Neural cell (in vitro differentiated cells): ENCODE measurements at regions not wholly inside any gene's neighbourhood (a gene's known extent, or its start where the extent isn't known, plus 50 kb on each side); places are given as distances from the start of the nearest gene placed in this dataset.

ENCODE experiments used
- H2AFZ ChIP-seq: fragments of 200-600, 300-800 bp; sonication (generic), shearing (Covaris generic); 2 replicates; pipeline ENCODE4 v1.6.0; 2014; ENCODE audit warnings: low read depth, mild to moderate bottlenecking, antibody characterized with exemption, low read length, moderate library complexity
- H3F3A ChIP-seq: fragments of 200-600 bp; shearing (Covaris generic); 2 replicates; pipeline ENCODE4 v1.6.1; 2016; ENCODE audit warnings: mild to moderate bottlenecking, moderate library complexity, mixed read lengths, antibody characterized with exemption, low read length; ENCODE audit not compliant: insufficient read depth, poor library complexity, severe bottlenecking
- H3K27ac ChIP-seq: fragments of 200-600, 300-800 bp; sonication (generic), shearing (Covaris generic); 2 replicates; pipeline ENCODE4 v1.5.1; 2014; ENCODE audit warnings: mild to moderate bottlenecking, low read length, moderate library complexity
- H3K27me3 ChIP-seq: fragments of 300-800, 200-600 bp; sonication (generic), shearing (Covaris generic); 2 replicates; pipeline ENCODE4 v1.6.0; 2014; ENCODE audit warnings: mild to moderate bottlenecking, low read depth, low read length, moderate library complexity; ENCODE audit not compliant: insufficient read depth
- H3K36me3 ChIP-seq: fragments of 300-800, 200-600 bp; sonication (generic), shearing (Covaris generic); 2 replicates; pipeline ENCODE4 v1.5.1; 2014; ENCODE audit warnings: mild to moderate bottlenecking, antibody characterized with exemption, low read length, moderate library complexity; ENCODE audit not compliant: insufficient read depth
- H3K4me2 ChIP-seq: fragments of 300-800, 200-600 bp; sonication (generic), shearing (Covaris generic); 2 replicates; pipeline ENCODE4 v1.6.0; 2014; ENCODE audit warnings: mild to moderate bottlenecking, low read length
- H3K4me3 ChIP-seq: fragments of 300-800, 200-600 bp; sonication (generic), shearing (Covaris generic); 2 replicates; pipeline ENCODE4 v1.5.1; 2014; ENCODE audit warnings: mild to moderate bottlenecking, low read length, moderate library complexity
- H3K79me2 ChIP-seq: fragments of 200-600 bp; shearing (Covaris generic); replicated peaks from 2 replicates; pipeline ENCODE4 v1.6.0; 2014; ENCODE audit warnings: mild to moderate bottlenecking, low read length, moderate library complexity; ENCODE audit not compliant: insufficient read depth
- H3K9ac ChIP-seq: fragments of 300-800, 200-600 bp; sonication (generic), shearing (Covaris generic); 2 replicates; pipeline ENCODE4 v1.6.1; 2016; ENCODE audit warnings: mild to moderate bottlenecking, low read length, mixed read lengths
- H3K9me2 ChIP-seq: fragments of 200-600 bp; shearing (Covaris generic); 2 replicates; pipeline ENCODE4 v1.6.1; 2016; ENCODE audit warnings: mild to moderate bottlenecking, low read length, mixed read lengths; ENCODE audit not compliant: insufficient read depth
- H3K9me3 ChIP-seq: fragments of 200-600, 300-800 bp; sonication (generic), shearing (Covaris generic); 2 replicates; pipeline ENCODE4 v1.6.1; 2016; ENCODE audit warnings: mild to moderate bottlenecking, mixed run types, low read length, moderate library complexity, mixed read lengths
- H4K20me1 ChIP-seq: fragments of 200-600 bp; shearing (Covaris generic); 2 replicates; pipeline ENCODE4 v1.6.1; 2016; ENCODE audit warnings: mild to moderate bottlenecking, mixed run types; ENCODE audit not compliant: insufficient read depth
- CTCF ChIP-seq: fragments of 450-650 bp; IDR thresholded peaks from 2 replicates; pipeline ENCODE4 v1.5.1; 2014; ENCODE audit warnings: antibody characterized with exemption, mild to moderate bottlenecking, moderate library complexity; ENCODE audit not compliant: poor library complexity, severe bottlenecking
- EP300 ChIP-seq: fragments of 450-650 bp; conservative IDR thresholded peaks from 2 replicates; pipeline ENCODE4 v1.6.1; 2014; ENCODE audit warnings: antibody characterized with exemption, mild to moderate bottlenecking, moderate library complexity; ENCODE audit not compliant: poor library complexity, severe bottlenecking
- EZH2 ChIP-seq: fragments of 200-600, 300-800 bp; shearing (Covaris generic), sonication (generic); IDR thresholded peaks from 2 replicates; pipeline ENCODE4 v1.6.1; 2014; ENCODE audit warnings: antibody characterized with exemption, low read length, borderline replicate concordance, mild to moderate bottlenecking; ENCODE audit not compliant: insufficient read depth, poor library complexity, severe bottlenecking
- MXI1 ChIP-seq: fragments of 450-650 bp; conservative IDR thresholded peaks from 2 replicates; pipeline ENCODE4 v1.6.1; 2014; ENCODE audit warnings: antibody characterized with exemption, mild to moderate bottlenecking; ENCODE audit not compliant: poor library complexity, severe bottlenecking
- POLR2AphosphoS5 ChIP-seq: IDR thresholded peaks from 2 replicates; pipeline ENCODE4 v1.6.1; 2012
- RAD21 ChIP-seq: fragments of 450-650 bp; conservative IDR thresholded peaks from 2 replicates; pipeline ENCODE4 v1.6.1; 2014; ENCODE audit warnings: antibody characterized with exemption, mild to moderate bottlenecking, moderate library complexity
- REST ChIP-seq: IDR thresholded peaks from 2 replicates; pipeline ENCODE4 v1.6.1; 2012; ENCODE audit warnings: borderline replicate concordance
- SMC3 ChIP-seq: fragments of 450-650 bp; conservative IDR thresholded peaks from 2 replicates; pipeline ENCODE4 v1.6.1; 2014; ENCODE audit warnings: antibody characterized with exemption, mild to moderate bottlenecking, moderate library complexity; ENCODE audit not compliant: poor library complexity
- TAF1 ChIP-seq: IDR thresholded peaks from 2 replicates; pipeline ENCODE4 v1.6.1; 2012; ENCODE audit warnings: low read depth

DNA sequence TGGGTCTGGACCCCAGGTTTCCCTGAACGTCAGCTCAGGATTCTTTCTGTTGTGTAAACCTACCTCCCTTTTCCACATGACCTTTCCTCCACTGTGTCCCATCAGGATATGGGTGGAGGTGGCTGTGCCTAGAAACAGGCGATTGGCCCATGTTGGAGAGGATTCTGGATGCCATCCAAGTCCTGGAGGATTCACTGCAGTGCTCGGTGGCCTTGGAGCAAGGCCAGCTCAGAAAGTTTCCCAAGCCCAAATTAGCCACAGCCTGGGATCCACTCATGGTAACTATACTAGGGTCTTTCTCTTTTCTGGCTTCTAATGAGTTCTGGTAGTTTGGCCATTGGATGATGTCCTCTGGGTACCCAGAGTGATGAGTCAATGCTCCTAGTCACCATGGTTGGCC lies 141.6 kb downstream of the SNX19 start:
- Histone ChIP-seq H4K20me1 (no peaks in the 10 kb centered on the region), H3K27ac (no peak overlapping the region), H2AFZ (no peak overlapping the region), H3K27me3 (no peaks in the 10 kb centered on the region), H3K9ac (no peak overlapping the region), H3K36me3 (no peaks in the 10 kb centered on the region), H3K9me3 (peaks cover 3% of the 10 kb centered on the region), H3K9me2 (no peaks in the 10 kb centered on the region), H3K4me3 (no peak overlapping the region), H3K4me2 (no peak overlapping the region), H3K79me2 (no peaks in the 10 kb centered on the region), H3F3A (no peaks in the 10 kb centered on the region)
- TF ChIP-seq SMC3 (no peak), POLR2AphosphoS5 (no peak), RAD21 (no peak)

- H3K36me3 ChIP-seq: no peaks in the 10 kb centered on the region
- H3K27me3 ChIP-seq: no peaks in the 10 kb centered on the region
- H3K9me2 ChIP-seq: no peaks in the 10 kb centered on the region
- H3K27ac ChIP-seq: no peak overlapping the region
- no peak overlapping the region for H3K9ac ChIP-seq
- no peak overlapping the region for H3K4me2 ChIP-seq
- H3K9me3 ChIP-seq: peaks cover 3% of the 10 kb centered on the region
- no peak overlapping the region for H3K4me3 ChIP-seq
- H4K20me1 ChIP-seq: no peaks in the 10 kb centered on the region
- no peaks in the 10 kb centered on the region for H3K79me2 ChIP-seq
- no peak overlapping the region for H2AFZ ChIP-seq
- TF ChIP-seq REST (no peak), MXI1 (no peak), TAF1 (no peak), CTCF (no peak), POLR2AphosphoS5 (no peak), RAD21 (no peak), EP300 (no peak), SMC3 (no peak), EZH2 (no peak)
- H3F3A ChIP-seq: no peaks in the 10 kb centered on the region
Measured at GRCh38 chr11:130775306-130776060, 140.8 kb downstream of the SNX19 start.

- Histone ChIP-seq H3K79me2 (no peaks in the 10 kb centered on the region), H3K36me3 (no peaks in the 10 kb centered on the region), H3K27ac (no peak overlapping the region), H3K9ac (no peak overlapping the region), H2AFZ (no peak overlapping the region), H3K4me2 (no peak overlapping the region), H4K20me1 (no peaks in the 10 kb centered on the region), H3K9me3 (peaks cover 3% of the 10 kb centered on the region), H3F3A (no peaks in the 10 kb centered on the region), H3K4me3 (no peak overlapping the region), H3K9me2 (no peaks in the 10 kb centered on the region), H3K27me3 (no peaks in the 10 kb centered on the region)
- TF ChIP-seq SMC3: no peak
Measured at GRCh38 chr11:130776061-130776419, 140.2 kb downstream of the SNX19 start.
